ENCODE measurements at regions not wholly inside any gene's neighbourhood (a gene's known extent, or its start where the extent isn't known, plus 50 kb on each side); places are given as distances from the start of the nearest gene placed in this dataset.

- DNase-seq (ENCODE audit: low spot score), result no peak
Measured at GRCh38 chr14:86712727-86713126, 1182.8 kb downstream of the FLRT2 start.

- no peak for DNase-seq (ENCODE audit: low spot score)
Measured at GRCh38 chr14:86712176-86712575, 1182.2 kb downstream of the FLRT2 start.

GRCh38 chr14:86708846-86709339 lies 1178.9 kb downstream of the FLRT2 start:
- DNase-seq (ENCODE audit: low spot score), result peak; percentile 16

GRCh38 chr14:86707071-86707470 lies 1177.1 kb downstream of the FLRT2 start:
- no peak for DNase-seq (ENCODE audit: low spot score)

- DNase-seq (ENCODE audit: low spot score), result no peak
Measured at GRCh38 chr14:86683561-86683960, 1153.6 kb downstream of the FLRT2 start.

GRCh38 chr14:86675059-86675458 lies 1145.1 kb downstream of the FLRT2 start:
- DNase-seq (ENCODE audit: low spot score), result no peak

GRCh38 chr14:86673523-86673969 lies 1143.6 kb downstream of the FLRT2 start:
- DNase-seq (ENCODE audit: low spot score), result peak; percentile 6

GRCh38 chr14:86672080-86672479 lies 1142.1 kb downstream of the FLRT2 start:
- no peak for DNase-seq (ENCODE audit: low spot score)

GRCh38 chr14:86665975-86666374 lies 1136.0 kb downstream of the FLRT2 start:
- DNase-seq (ENCODE audit: low spot score), result no peak

- no peak for DNase-seq (ENCODE audit: low spot score)
Measured at GRCh38 chr14:86662334-86662733, 1132.4 kb downstream of the FLRT2 start.

GRCh38 chr14:86654558-86655184 lies 1124.7 kb downstream of the FLRT2 start:
- peak; percentile 20 for DNase-seq (ENCODE audit: low spot score)

- no peak for DNase-seq (ENCODE audit: low spot score)
Measured at GRCh38 chr14:86652526-86652925, 1122.6 kb downstream of the FLRT2 start.

GRCh38 chr14:86646696-86647690 lies 1117.0 kb downstream of the FLRT2 start:
- DNase-seq (ENCODE audit: low spot score), result no peak

- no peak for DNase-seq (ENCODE audit: low spot score)
Measured at GRCh38 chr14:86646125-86646524, 1116.2 kb downstream of the FLRT2 start.

GRCh38 chr14:86641310-86641709 lies 1111.4 kb downstream of the FLRT2 start:
- no peak for DNase-seq (ENCODE audit: low spot score)

- DNase-seq (ENCODE audit: low spot score), result no peak
Measured at GRCh38 chr14:86640288-86640687, 1110.3 kb downstream of the FLRT2 start.

- no peak for DNase-seq (ENCODE audit: low spot score)
Measured at GRCh38 chr14:86639666-86640065, 1109.7 kb downstream of the FLRT2 start.

- no peak for DNase-seq (ENCODE audit: low spot score)
Measured at GRCh38 chr14:86639146-86639545, 1109.2 kb downstream of the FLRT2 start.

GRCh38 chr14:86627080-86627479 lies 1097.1 kb downstream of the FLRT2 start:
- DNase-seq (ENCODE audit: low spot score), result no peak

GRCh38 chr14:86626530-86626929 lies 1096.6 kb downstream of the FLRT2 start:
- no peak for DNase-seq (ENCODE audit: low spot score)

GRCh38 chr14:86625637-86626036 lies 1095.7 kb downstream of the FLRT2 start:
- no peak for DNase-seq (ENCODE audit: low spot score)

- no peak for DNase-seq (ENCODE audit: low spot score)
Measured at GRCh38 chr14:86619726-86620125, 1089.8 kb downstream of the FLRT2 start.

GRCh38 chr14:86613786-86614185 lies 1083.8 kb downstream of the FLRT2 start:
- no peak for DNase-seq (ENCODE audit: low spot score)

Data from HuH-7 (cell line).